Peyer's patch (tissue), 4 donors: ENCODE measurements at regions not wholly inside any gene's neighbourhood (a gene's known extent, or its start where the extent isn't known, plus 50 kb on each side); places are given as distances from the start of the nearest gene placed in this dataset.
"Not testable (repeated sequence)": the region's sequence is repeated elsewhere in the genome, so short reads cannot be mapped to it uniquely, and the experiment has no call there.

Experiments used
- POLR2A ChIP-seq, 2 donors: fragments of 450-650 bp; IDR thresholded peaks; one replicate each; pipeline ENCODE4 v1.5.1; 2017; ENCODE audit warnings: antibody characterized with exemption in 2 of 2, mild to moderate bottlenecking in 2 of 2, moderate library complexity in 2 of 2
- TF ChIP-seq, protein P1 (sequence below), 6 experiments: fragments of 450-650 bp in 4 of 6; fragments of 200-600 bp in 2 of 6; sonication (generic) in 1 of 6; IDR thresholded peaks; one replicate each; pipeline ENCODE4 v1.5.1; 2017 to 2019; ENCODE audit warnings: antibody characterized with exemption in 6 of 6, mild to moderate bottlenecking in 3 of 6, moderate library complexity in 1 of 6

GRCh38 chr11:100409267-100409666, 277.8 kb upstream of the ARHGAP42 start:
- TF ChIP-seq, protein P1, sequence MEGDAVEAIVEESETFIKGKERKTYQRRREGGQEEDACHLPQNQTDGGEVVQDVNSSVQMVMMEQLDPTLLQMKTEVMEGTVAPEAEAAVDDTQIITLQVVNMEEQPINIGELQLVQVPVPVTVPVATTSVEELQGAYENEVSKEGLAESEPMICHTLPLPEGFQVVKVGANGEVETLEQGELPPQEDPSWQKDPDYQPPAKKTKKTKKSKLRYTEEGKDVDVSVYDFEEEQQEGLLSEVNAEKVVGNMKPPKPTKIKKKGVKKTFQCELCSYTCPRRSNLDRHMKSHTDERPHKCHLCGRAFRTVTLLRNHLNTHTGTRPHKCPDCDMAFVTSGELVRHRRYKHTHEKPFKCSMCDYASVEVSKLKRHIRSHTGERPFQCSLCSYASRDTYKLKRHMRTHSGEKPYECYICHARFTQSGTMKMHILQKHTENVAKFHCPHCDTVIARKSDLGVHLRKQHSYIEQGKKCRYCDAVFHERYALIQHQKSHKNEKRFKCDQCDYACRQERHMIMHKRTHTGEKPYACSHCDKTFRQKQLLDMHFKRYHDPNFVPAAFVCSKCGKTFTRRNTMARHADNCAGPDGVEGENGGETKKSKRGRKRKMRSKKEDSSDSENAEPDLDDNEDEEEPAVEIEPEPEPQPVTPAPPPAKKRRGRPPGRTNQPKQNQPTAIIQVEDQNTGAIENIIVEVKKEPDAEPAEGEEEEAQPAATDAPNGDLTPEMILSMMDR (IDR thresholded peaks at IDR 0.05): not testable (repeated sequence)
- TF ChIP-seq POLR2A (IDR thresholded peaks at IDR 0.05): not testable (repeated sequence)
